ENCODE measurements at regions not wholly inside any gene's neighbourhood (a gene's known extent, or its start where the extent isn't known, plus 50 kb on each side); places are given as distances from the start of the nearest gene placed in this dataset.

DNA sequence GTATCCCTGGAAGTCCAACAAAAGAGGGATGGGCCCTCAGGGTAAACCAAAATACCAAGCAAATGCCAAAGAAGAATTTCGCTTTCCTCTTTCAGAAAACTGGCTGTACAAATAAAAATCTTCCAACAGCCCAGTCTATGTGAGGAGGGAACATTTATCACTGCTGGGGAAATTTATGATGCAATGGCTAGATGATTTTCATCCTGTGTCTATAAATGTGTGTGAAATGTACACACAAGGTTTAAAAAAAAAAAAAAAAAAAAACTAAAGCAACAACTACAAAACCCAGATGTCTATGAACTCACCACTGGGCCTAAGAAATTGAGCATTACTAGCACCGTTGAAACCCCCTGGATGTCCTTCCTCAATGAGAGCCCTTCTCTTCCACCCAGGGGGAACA is 68.7 kb upstream of the SLC4A11 start:
- Histone ChIP-seq H3K4me1 (peaks cover 5% of the 10 kb centered on the region), H3K27ac (no peak overlapping the region), H3K9me3 (no peaks in the 10 kb centered on the region), H3K4me3 (no peak overlapping the region), H3K36me3 (ENCODE audit: low read depth, missing control alignments) (no peaks in the 10 kb centered on the region), H3K27me3 (no peaks in the 10 kb centered on the region)
- DNase-seq: no peak
- TF ChIP-seq POLR2A (IDR thresholded peaks at IDR 0.05): no peak
- no peak for TF ChIP-seq CTCF (IDR thresholded peaks at IDR 0.05)
- intact Hi-C loops (cut with DNase I; ENCODE audit: low total_unique reads): no loop called here
- whole genome bisulfite sequencing, 2 donors: 93 to 94% methylated on average over 2 of the region's 2 CpGs

DNA sequence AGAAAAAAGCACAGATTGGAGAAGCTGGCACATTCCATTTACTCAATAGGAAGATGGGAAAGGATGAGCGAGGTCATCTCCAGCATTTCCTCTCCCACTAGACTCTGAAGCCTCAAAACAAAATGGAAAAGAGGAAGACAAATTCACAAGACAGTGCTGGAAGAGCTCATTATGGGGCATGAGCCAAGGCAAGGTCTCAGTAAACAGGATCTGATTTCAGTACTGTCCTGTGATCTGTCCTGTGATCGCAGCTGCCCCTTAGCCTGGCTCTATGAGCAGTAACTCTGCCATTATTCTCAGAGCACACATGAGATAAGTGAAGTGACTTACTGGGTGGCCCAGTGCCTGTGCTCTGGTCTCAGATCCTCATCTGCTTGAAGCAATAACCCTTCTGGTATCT is 68.1 kb upstream of the SLC4A11 start:
- Histone ChIP-seq H3K4me3 (no peak overlapping the region), H3K4me1 (no peaks in the 10 kb centered on the region), H3K36me3 (ENCODE audit: low read depth, missing control alignments) (no peaks in the 10 kb centered on the region), H3K27ac (no peak overlapping the region), H3K9me3 (no peaks in the 10 kb centered on the region), H3K27me3 (no peaks in the 10 kb centered on the region)
- DNase-seq: no peak
- intact Hi-C loops (cut with DNase I; ENCODE audit: low total_unique reads): no loop called here
- TF ChIP-seq CTCF (IDR thresholded peaks at IDR 0.05): no peak
- TF ChIP-seq POLR2A (IDR thresholded peaks at IDR 0.05): no peak
- WGBS, 2 donors: 76 to 90% methylated on average over 2 of the region's 2 CpGs

- H3K36me3 ChIP-seq (ENCODE audit: low read depth, missing control alignments): no peaks in the 10 kb centered on the region
- intact Hi-C loops (cut with DNase I; ENCODE audit: low total_unique reads): no loop called here
- TF ChIP-seq POLR2A (IDR thresholded peaks at IDR 0.05) (no peak), CTCF (IDR thresholded peaks at IDR 0.05) (no peak)
- DNase-seq: no peak
- no peak overlapping the region for H3K4me3 ChIP-seq
- WGBS, 2 donors: 93 to 96% methylated on average over 2 of the region's 2 CpGs
- H3K27me3 ChIP-seq: no peaks in the 10 kb centered on the region
- H3K27ac ChIP-seq: no peak overlapping the region
- no peaks in the 10 kb centered on the region for H3K4me1 ChIP-seq
- no peaks in the 10 kb centered on the region for H3K9me3 ChIP-seq
Observed at GRCh38 chr20:3306068-3306467, 67.1 kb upstream of the SLC4A11 start.

GRCh38 chr20:3304456-3304855 is 65.5 kb upstream of the SLC4A11 start:
- DNase-seq: no peak
- Histone ChIP-seq H3K36me3 (ENCODE audit: low read depth, missing control alignments) (no peaks in the 10 kb centered on the region), H3K27me3 (no peaks in the 10 kb centered on the region), H3K9me3 (no peaks in the 10 kb centered on the region), H3K27ac (no peak overlapping the region), H3K4me1 (no peaks in the 10 kb centered on the region), H3K4me3 (no peak overlapping the region)
- no peak for TF ChIP-seq CTCF (IDR thresholded peaks at IDR 0.05)
- WGBS, 2 donors: 94% methylated on average over 4 of the region's 4 CpGs
- intact Hi-C loops (cut with DNase I; ENCODE audit: low total_unique reads): no loop called here

DNA sequence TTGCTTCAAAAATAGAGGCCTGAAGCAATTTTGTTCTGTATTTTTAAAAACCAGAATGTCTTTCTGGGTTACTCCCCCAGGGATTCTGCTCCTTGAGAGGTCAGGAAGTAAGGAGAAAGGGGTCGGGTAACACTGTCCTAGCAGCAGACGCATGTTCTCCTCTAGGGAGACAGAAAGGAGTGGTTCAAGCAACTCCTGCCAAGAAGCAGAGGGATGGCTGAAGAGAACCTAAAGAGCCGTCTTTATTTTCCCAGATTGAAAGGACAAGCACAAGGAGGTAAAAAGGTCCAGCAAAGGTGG is 58.0 kb upstream of the SLC4A11 start:
- H3K4me1 ChIP-seq: peaks cover 5% of the 10 kb centered on the region
- H3K36me3 ChIP-seq (ENCODE audit: low read depth, missing control alignments): no peaks in the 10 kb centered on the region
- no peaks in the 10 kb centered on the region for H3K27me3 ChIP-seq
- H3K9me3 ChIP-seq: no peaks in the 10 kb centered on the region
- 21 to 57% methylated on average over 3 of the region's 3 CpGs for WGBS, 2 donors
- no peak overlapping the region for H3K27ac ChIP-seq
- TF ChIP-seq CTCF (IDR thresholded peaks at IDR 0.05) (no peak), POLR2A (IDR thresholded peaks at IDR 0.05) (no peak)
- DNase-seq: no peak
- no peak overlapping the region for H3K4me3 ChIP-seq
- intact Hi-C loops (cut with DNase I; ENCODE audit: low total_unique reads): no loop called here
